ENCODE measurements at regions not wholly inside any gene's neighbourhood (a gene's known extent, or its start where the extent isn't known, plus 50 kb on each side); places are given as distances from the start of the nearest gene placed in this dataset.

DNA sequence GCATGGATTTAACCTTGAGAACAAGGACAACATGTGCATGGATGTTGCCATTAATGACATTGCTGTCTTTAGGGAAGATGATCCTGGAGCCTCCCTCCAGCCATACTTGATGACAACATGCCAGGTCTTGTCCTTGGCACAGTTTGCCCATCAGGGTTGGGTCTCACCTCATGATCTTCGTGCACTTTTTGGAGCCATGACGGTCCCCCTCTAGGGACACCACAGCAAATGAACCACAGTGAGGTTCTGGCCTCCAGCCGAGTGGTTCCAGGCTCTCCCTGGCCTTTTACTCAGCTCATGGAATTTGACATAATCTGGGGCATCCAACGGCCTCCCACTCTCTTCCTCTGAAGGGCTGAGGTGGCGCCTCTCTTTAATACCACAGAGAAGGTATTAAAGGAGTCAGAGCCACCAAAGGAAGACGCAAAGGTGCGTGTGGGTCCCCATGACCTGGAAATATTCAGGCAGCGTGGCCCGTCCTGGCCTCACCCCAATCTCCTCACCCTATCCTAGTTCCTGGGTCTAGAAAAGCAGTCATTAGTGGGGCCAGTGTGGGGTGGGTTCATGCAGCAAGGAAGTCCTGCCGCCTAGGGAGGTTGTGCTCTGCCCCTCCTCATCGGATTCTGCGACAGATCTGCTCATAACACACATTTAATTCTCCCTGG is 184.8 kb downstream of the CXCL12 start:
- Histone ChIP-seq H3K4me2 (no peak overlapping the region), H3K27me3 (ENCODE audit: insufficient read depth) (no peaks in the 10 kb centered on the region), H4K20me1 (ENCODE audit: insufficient read depth) (no peaks in the 10 kb centered on the region), H3K36me3 (replicated peaks in 1 of 2; ENCODE audit: control insufficient read depth in 1 of 2, insufficient read depth in 2 of 2, low read length in 1 of 2) (no peaks in the 10 kb centered on the region), H3K4me1 (ENCODE audit: control insufficient read depth in 1 of 2, insufficient read depth in 2 of 2, low read depth in 1 of 2, low read length in 1 of 2) (peaks cover 0 to 10% of the 10 kb centered on the region in 2 experiments; a peak in 1 of 4 replicates), H3K9ac (no peak overlapping the region), H3K79me2 (ENCODE audit: insufficient read depth) (no peaks in the 10 kb centered on the region), H3K4me3 (ENCODE audit: low read depth in 2 of 2, low read length in 1 of 2) (no peak overlapping the region), H3K9me3 (no peaks in the 10 kb centered on the region), H2AFZ (ENCODE audit: low read depth) (no peak overlapping the region), H3F3A (replicated peaks; ENCODE audit: insufficient read depth) (peaks cover 5% of the 10 kb centered on the region), H3K9me2 (no peaks in the 10 kb centered on the region), H3K27ac (ENCODE audit: low read depth in 2 of 2, low read length in 1 of 2) (no peak overlapping the region)
- no peak for DNase-seq
- TF ChIP-seq RCOR1 (IDR thresholded peaks at IDR 0.05; ENCODE audit: low read length): no peak
- no peak for TF ChIP-seq ELF1 (IDR thresholded peaks at IDR 0.05)
- TF ChIP-seq FOXM1 (IDR thresholded peaks at IDR 0.05; ENCODE audit: low read depth): no peak
- no peak for TF ChIP-seq FOSL2 (IDR thresholded peaks at IDR 0.05; ENCODE audit: borderline replicate concordance, low read depth)
- TF ChIP-seq EP300 (IDR thresholded peaks at IDR 0.05; ENCODE audit: borderline replicate concordance in 1 of 2, low read depth in 1 of 2, low read length in 1 of 2): no peak
- no peak for TF ChIP-seq CHD2 (IDR thresholded peaks at IDR 0.05; ENCODE audit: low read length, partially characterized antibody)
- TF ChIP-seq, protein P1, sequence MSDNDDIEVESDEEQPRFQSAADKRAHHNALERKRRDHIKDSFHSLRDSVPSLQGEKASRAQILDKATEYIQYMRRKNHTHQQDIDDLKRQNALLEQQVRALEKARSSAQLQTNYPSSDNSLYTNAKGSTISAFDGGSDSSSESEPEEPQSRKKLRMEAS (IDR thresholded peaks at IDR 0.05; ENCODE audit: low read depth): no peak
- TF ChIP-seq JUND (IDR thresholded peaks at IDR 0.05): no peak
- TF ChIP-seq SIN3A (IDR thresholded peaks at IDR 0.05; ENCODE audit: borderline replicate concordance, low read depth, low read length): no peak
- TF ChIP-seq, protein P2, sequence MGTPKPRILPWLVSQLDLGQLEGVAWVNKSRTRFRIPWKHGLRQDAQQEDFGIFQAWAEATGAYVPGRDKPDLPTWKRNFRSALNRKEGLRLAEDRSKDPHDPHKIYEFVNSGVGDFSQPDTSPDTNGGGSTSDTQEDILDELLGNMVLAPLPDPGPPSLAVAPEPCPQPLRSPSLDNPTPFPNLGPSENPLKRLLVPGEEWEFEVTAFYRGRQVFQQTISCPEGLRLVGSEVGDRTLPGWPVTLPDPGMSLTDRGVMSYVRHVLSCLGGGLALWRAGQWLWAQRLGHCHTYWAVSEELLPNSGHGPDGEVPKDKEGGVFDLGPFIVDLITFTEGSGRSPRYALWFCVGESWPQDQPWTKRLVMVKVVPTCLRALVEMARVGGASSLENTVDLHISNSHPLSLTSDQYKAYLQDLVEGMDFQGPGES (IDR thresholded peaks at IDR 0.05; ENCODE audit: low read depth, low read length): no peak
- TF ChIP-seq EZH2phosphoT487 (IDR thresholded peaks at IDR 0.05; ENCODE audit: borderline replicate concordance, low read depth): no peak
- no peak for TF ChIP-seq TAF1 (IDR thresholded peaks at IDR 0.05; ENCODE audit: borderline replicate concordance, low read depth, low read length)
- no peak for TF ChIP-seq RAD21 (IDR thresholded peaks at IDR 0.05; ENCODE audit: low read length)
- TF ChIP-seq, protein P3, sequence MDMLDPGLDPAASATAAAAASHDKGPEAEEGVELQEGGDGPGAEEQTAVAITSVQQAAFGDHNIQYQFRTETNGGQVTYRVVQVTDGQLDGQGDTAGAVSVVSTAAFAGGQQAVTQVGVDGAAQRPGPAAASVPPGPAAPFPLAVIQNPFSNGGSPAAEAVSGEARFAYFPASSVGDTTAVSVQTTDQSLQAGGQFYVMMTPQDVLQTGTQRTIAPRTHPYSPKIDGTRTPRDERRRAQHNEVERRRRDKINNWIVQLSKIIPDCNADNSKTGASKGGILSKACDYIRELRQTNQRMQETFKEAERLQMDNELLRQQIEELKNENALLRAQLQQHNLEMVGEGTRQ (IDR thresholded peaks at IDR 0.05; ENCODE audit: borderline replicate concordance, low read depth, low read length): no peak
- no peak for TF ChIP-seq FOXJ3 (CRISPR knock-in tag; IDR thresholded peaks at IDR 0.05)
- no peak for TF ChIP-seq NRF1 (IDR thresholded peaks at IDR 0.05; ENCODE audit: low read depth, low read length)
- no peak for TF ChIP-seq RFX5 (IDR thresholded peaks at IDR 0.05; ENCODE audit: low read length)
- no peak for TF ChIP-seq CTCF (IDR thresholded peaks at IDR 0.05)
- TF ChIP-seq NFIC (IDR thresholded peaks at IDR 0.05; ENCODE audit: borderline replicate concordance): no peak
- WGBS (ENCODE audit: low lambda C conversion rate): 49% methylated on average over 7 of the region's 12 CpGs
- ChIA-PET POLR2A (no interaction called here), CTCF (interaction anchor here (0.9 kb wide), 1 partner anchor 11 kb away, joined by 3 read pairs; no protein-coding TSS in a partner anchor)
